Activated T-cell treated with anti-CD3 and anti-CD28 coated beads, Interleukin-2, amount 50 U/mL, for 4 hours (primary cell): ENCODE measurements at regions not wholly inside any gene's neighbourhood (a gene's known extent, or its start where the extent isn't known, plus 50 kb on each side); places are given as distances from the start of the nearest gene placed in this dataset.
"Not testable (repeated sequence)": the region's sequence is repeated elsewhere in the genome, so short reads cannot be mapped to it uniquely, and the experiment has no call there.

Experiments used
- ATAC-seq, 2 donors: fragments of 200-7000 bp; cut with Tn5 transposase; one replicate each; pipeline ENCODE4 v1.10.0; 2021
- DNase-seq: peaks from one replicate; pipeline ENCODE4 v3.0.0-alpha.2; 2020
- H3K27me3 Mint-ChIP-seq: one replicate; pipeline ENCODE4 v1.8.0; 2021; ENCODE audit warnings: low read depth, mixed read lengths
- H3K36me3 Mint-ChIP-seq: one replicate; pipeline ENCODE4 v1.8.0; 2022; ENCODE audit warnings: mixed read lengths; ENCODE audit not compliant: insufficient read depth
- H3K4me1 Mint-ChIP-seq: one replicate; pipeline ENCODE4 v1.8.0; 2021; ENCODE audit warnings: low read depth, mixed read lengths
- H3K4me3 Mint-ChIP-seq: one replicate; pipeline ENCODE4 v1.8.0; 2021; ENCODE audit warnings: mild to moderate bottlenecking, moderate library complexity, mixed read lengths
- H3K9me3 Mint-ChIP-seq: one replicate; pipeline ENCODE4 v1.8.0; 2021; ENCODE audit warnings: mixed read lengths

GRCh38 chr18:78271790-78272189 is 707.8 kb upstream of the SALL3 start:
- peaks cover 11% of the 10 kb centered on the region for H3K9me3 Mint-ChIP-seq
- H3K4me1 Mint-ChIP-seq = no peaks in the 10 kb centered on the region
- ATAC-seq (no peak), DNase-seq (no peak)
- H3K36me3 Mint-ChIP-seq = no peaks in the 10 kb centered on the region
- no peak overlapping the region for H3K4me3 Mint-ChIP-seq
- no peaks in the 10 kb centered on the region for H3K27me3 Mint-ChIP-seq

DNA sequence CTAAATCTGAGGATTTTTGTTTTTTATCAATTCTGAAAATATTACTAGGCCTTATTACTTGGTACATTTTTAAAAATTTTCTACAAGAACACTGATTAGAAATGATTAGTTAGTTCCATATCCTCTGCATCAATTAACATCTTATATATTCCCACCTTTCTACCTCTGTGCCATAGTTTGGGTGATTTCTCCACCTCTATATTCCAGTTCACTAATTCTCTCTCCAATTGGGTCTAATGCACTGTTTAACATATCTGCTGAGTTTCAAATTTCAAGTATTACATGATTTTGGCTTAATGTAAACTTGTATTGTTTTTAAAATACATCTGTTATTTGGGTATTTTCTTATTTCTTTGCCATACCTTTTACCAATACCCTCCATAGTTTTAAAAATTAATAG is 705.7 kb upstream of the SALL3 start:
- ATAC-seq = no peak
- H3K27me3 Mint-ChIP-seq = no peaks in the 10 kb centered on the region
- no peak overlapping the region for H3K4me3 Mint-ChIP-seq
- H3K9me3 Mint-ChIP-seq = peaks cover 11% of the 10 kb centered on the region
- no peaks in the 10 kb centered on the region for H3K36me3 Mint-ChIP-seq
- no peaks in the 10 kb centered on the region for H3K4me1 Mint-ChIP-seq
- DNase-seq = no peak

DNA sequence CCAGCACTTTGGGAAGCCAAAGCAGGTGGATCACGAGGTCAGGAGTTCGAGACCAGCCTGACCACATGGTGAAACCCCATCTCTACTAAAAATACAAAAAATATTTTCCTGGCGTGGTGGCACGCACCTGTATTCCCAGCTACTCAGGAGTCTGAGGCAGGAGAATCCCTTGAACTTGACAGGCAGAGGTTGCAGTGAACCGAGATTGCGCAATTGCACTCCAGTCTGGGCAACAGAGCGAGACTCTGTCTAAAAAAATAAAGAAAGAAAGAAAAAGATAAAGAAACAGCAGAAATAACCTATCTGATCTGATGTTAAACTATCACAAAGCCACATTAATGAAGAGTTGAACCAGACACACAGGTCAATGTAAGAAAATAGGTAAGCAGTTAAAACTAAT is 696.2 kb upstream of the SALL3 start:
- not testable (repeated sequence) for H3K4me1 Mint-ChIP-seq, ATAC-seq, H3K9me3 Mint-ChIP-seq, H3K36me3 Mint-ChIP-seq, H3K4me3 Mint-ChIP-seq, H3K27me3 Mint-ChIP-seq, DNase-seq

GRCh38 chr18:78292618-78293380 is 686.8 kb upstream of the SALL3 start:
- H3K4me1 Mint-ChIP-seq = no peaks in the 10 kb centered on the region
- H3K36me3 Mint-ChIP-seq = no peaks in the 10 kb centered on the region
- H3K9me3 Mint-ChIP-seq = no peaks in the 10 kb centered on the region
- H3K27me3 Mint-ChIP-seq = no peaks in the 10 kb centered on the region
- DNase-seq = no peak
- ATAC-seq = no peak
- no peak overlapping the region for H3K4me3 Mint-ChIP-seq

DNA sequence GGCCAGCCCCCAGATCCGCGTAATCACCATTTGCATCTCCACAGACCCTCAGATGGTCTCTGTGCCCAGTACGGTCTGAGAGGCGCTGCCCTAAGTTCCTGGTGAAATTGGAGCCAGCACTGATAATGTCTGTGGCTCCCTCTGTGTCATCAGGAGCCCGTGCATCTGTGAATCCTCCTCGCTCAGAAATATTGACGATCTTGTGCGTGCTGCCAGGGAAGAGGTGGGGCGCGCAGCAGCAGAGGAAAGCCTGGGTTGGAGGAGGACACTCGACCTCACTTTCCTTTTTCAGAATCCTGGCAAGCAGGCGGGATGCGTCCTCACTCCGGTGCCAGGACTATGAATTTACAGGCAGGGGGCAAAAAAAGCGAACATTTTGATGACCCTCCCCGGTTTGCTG is 686.1 kb upstream of the SALL3 start:
- H3K27me3 Mint-ChIP-seq = no peaks in the 10 kb centered on the region
- no peaks in the 10 kb centered on the region for H3K9me3 Mint-ChIP-seq
- ATAC-seq (no peak), DNase-seq (no peak)
- H3K36me3 Mint-ChIP-seq = no peaks in the 10 kb centered on the region
- H3K4me3 Mint-ChIP-seq = no peak overlapping the region
- H3K4me1 Mint-ChIP-seq = no peaks in the 10 kb centered on the region

DNA sequence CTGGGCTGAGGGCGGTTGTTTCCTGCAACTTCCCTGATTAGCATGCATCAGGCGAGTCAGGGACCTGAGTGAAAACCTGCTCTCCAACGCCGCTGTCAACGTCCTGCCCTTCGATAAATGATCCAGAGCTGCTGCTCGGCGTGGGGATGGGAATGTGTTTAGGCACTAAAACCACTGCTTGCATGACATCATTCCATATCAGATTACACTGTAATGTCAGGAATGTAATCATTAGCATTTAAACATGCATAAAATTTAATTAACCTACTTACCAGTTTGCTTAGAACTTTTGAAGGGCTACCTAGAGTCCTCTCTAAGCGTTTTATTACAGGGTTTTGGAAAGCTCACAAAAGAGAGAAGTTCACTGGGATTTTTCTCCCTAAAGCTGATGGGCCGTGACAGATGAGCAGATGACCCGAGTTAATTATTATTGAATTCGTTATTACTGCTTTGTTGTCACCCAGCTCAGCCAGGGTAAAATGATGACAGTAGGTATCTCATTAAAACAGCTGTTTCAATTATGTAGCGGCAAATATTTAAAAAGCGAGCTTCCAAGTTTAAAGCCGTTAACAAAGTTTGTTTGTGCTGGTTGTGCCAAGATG is 685.6 kb upstream of the SALL3 start:
- H3K36me3 Mint-ChIP-seq = no peaks in the 10 kb centered on the region
- no peaks in the 10 kb centered on the region for H3K4me1 Mint-ChIP-seq
- H3K4me3 Mint-ChIP-seq = no peak overlapping the region
- H3K27me3 Mint-ChIP-seq = no peaks in the 10 kb centered on the region
- ATAC-seq (no peak), DNase-seq (no peak)
- H3K9me3 Mint-ChIP-seq = no peaks in the 10 kb centered on the region

DNA sequence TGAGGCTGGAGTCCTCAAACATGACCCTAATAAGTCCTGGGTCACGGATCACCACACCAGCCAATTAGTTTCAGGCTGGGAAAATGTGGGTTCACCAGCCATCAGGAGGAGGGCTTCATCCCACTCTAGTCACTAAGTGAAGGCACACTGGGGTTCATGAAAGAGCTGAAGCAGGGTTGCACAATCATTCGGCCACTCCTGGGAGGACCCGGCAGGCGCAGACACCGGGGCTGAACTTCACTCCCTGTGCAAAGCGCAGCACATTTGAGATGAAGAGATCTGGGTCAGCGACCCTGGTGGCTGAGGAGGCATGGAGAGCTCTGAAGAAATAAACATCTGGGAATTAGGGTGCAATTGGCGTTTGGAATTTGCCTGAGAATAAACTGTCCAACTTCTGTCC is 684.4 kb upstream of the SALL3 start:
- ATAC-seq (no peak), DNase-seq (no peak)
- H3K9me3 Mint-ChIP-seq = no peaks in the 10 kb centered on the region
- H3K4me1 Mint-ChIP-seq = no peaks in the 10 kb centered on the region
- H3K27me3 Mint-ChIP-seq = no peaks in the 10 kb centered on the region
- H3K4me3 Mint-ChIP-seq = no peak overlapping the region
- no peaks in the 10 kb centered on the region for H3K36me3 Mint-ChIP-seq

- ATAC-seq (no peak), DNase-seq (no peak)
- H3K36me3 Mint-ChIP-seq = no peaks in the 10 kb centered on the region
- H3K9me3 Mint-ChIP-seq = no peaks in the 10 kb centered on the region
- no peak overlapping the region for H3K4me3 Mint-ChIP-seq
- H3K4me1 Mint-ChIP-seq = no peaks in the 10 kb centered on the region
- no peaks in the 10 kb centered on the region for H3K27me3 Mint-ChIP-seq
Observed at GRCh38 chr18:78296166-78296565, 683.5 kb upstream of the SALL3 start.

GRCh38 chr18:78297048-78297447 is 682.6 kb upstream of the SALL3 start:
- H3K4me3 Mint-ChIP-seq = no peak overlapping the region
- ATAC-seq (no peak), DNase-seq (no peak)
- H3K9me3 Mint-ChIP-seq = no peaks in the 10 kb centered on the region
- H3K27me3 Mint-ChIP-seq = no peaks in the 10 kb centered on the region
- H3K36me3 Mint-ChIP-seq = no peaks in the 10 kb centered on the region
- H3K4me1 Mint-ChIP-seq = no peaks in the 10 kb centered on the region

GRCh38 chr18:78303519-78304191 is 676.0 kb upstream of the SALL3 start:
- no peak for ATAC-seq
- no peak for DNase-seq
- Mint-ChIP-seq H3K36me3 (no peaks in the 10 kb centered on the region), H3K9me3 (no peaks in the 10 kb centered on the region), H3K27me3 (no peaks in the 10 kb centered on the region), H3K4me3 (no peak overlapping the region), H3K4me1 (no peaks in the 10 kb centered on the region)

DNA sequence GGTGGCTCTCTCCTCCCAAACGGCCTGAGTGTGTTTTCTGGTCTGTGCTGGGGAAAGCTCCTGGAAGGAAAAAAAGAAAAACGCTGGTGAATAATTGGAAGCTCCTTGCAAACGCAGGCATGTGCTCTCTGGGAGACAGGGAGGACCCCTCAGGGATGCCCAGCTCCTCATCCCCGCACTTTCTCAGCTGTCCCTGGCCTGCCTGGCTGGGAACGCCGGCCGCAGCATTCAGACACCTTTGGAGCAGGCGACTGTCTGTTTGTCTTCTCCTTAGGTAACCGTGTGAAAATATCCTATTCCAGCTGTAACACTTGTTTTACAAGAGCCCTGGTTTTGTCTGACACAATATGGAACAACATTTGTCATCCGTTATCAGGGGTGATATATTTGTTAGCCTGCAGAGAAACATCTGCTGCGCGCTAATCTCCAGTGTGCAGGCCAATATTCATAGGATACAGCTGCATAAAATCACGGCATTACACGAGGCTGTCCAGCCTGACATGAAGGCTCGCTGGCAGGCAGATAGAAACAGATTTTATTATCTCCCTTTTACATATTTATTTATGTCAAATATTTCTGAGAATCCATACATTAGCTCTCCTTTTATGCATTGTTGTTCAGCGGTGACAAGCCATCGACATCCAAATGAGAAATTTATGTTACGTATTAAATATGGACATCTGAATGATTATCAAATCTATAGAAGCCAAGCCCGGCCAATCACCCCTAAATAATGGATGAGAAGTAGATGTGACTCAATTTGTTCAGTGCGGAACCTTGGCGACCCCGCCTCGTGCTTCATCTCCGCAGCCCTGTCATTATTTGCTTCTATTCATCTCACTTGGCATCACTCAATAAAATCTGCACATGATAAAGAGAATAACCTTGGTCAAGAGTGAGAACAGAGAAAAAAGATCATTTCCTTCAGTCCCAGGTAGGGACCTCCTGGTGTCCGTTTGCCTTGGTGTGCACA is 675.1 kb upstream of the SALL3 start:
- H3K4me1 Mint-ChIP-seq = no peaks in the 10 kb centered on the region
- no peaks in the 10 kb centered on the region for H3K36me3 Mint-ChIP-seq
- no peaks in the 10 kb centered on the region for H3K27me3 Mint-ChIP-seq
- ATAC-seq = no peak
- no peaks in the 10 kb centered on the region for H3K9me3 Mint-ChIP-seq
- H3K4me3 Mint-ChIP-seq = no peak overlapping the region
- no peak for DNase-seq

- H3K27me3 Mint-ChIP-seq = no peaks in the 10 kb centered on the region
- ATAC-seq (no peak), DNase-seq (no peak)
- no peaks in the 10 kb centered on the region for H3K9me3 Mint-ChIP-seq
- no peaks in the 10 kb centered on the region for H3K36me3 Mint-ChIP-seq
- H3K4me3 Mint-ChIP-seq = no peak overlapping the region
- H3K4me1 Mint-ChIP-seq = no peaks in the 10 kb centered on the region
Observed at GRCh38 chr18:78305789-78306188, 673.8 kb upstream of the SALL3 start.

GRCh38 chr18:78309307-78309706 is 670.3 kb upstream of the SALL3 start:
- H3K4me1 Mint-ChIP-seq = no peaks in the 10 kb centered on the region
- no peak for ATAC-seq
- no peak overlapping the region for H3K4me3 Mint-ChIP-seq
- no peaks in the 10 kb centered on the region for H3K36me3 Mint-ChIP-seq
- H3K9me3 Mint-ChIP-seq = no peaks in the 10 kb centered on the region
- no peaks in the 10 kb centered on the region for H3K27me3 Mint-ChIP-seq
- DNase-seq = no peak

DNA sequence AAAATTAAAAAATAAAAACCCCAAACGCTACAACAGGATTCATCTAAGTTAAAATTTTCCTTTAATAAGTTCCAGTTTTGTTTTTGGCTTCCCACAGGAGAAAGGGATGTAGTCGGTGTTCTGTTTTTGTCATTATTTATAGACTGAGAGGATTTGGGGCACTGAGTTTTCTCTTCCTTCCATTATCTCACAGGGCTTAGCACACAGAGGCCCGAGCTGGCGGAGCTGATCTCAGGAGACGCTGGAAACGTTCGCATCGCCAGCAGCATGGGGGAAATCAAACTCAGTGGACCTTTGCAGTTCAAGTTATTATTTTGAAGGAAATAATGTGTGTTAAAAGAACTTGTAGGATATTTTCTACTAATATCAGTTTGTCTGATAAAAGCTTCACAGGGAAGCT is 669.7 kb upstream of the SALL3 start:
- no peaks in the 10 kb centered on the region for H3K36me3 Mint-ChIP-seq
- H3K9me3 Mint-ChIP-seq = peaks cover 3% of the 10 kb centered on the region
- no peaks in the 10 kb centered on the region for H3K27me3 Mint-ChIP-seq
- ATAC-seq (no peak), DNase-seq (no peak)
- no peak overlapping the region for H3K4me3 Mint-ChIP-seq
- H3K4me1 Mint-ChIP-seq = no peaks in the 10 kb centered on the region
